ENCODE measurements at regions not wholly inside any gene's neighbourhood (a gene's known extent, or its start where the extent isn't known, plus 50 kb on each side); places are given as distances from the start of the nearest gene placed in this dataset.

- WGBS, 2 donors = 25 to 96% methylated on average over 2 of the region's 2 CpGs
- Histone ChIP-seq H3K36me3 (no peaks in the 10 kb centered on the region), H3K4me3 (no peak overlapping the region), H3K27me3 (no peaks in the 10 kb centered on the region), H3K27ac (no peak overlapping the region), H3K9me3 (peaks cover 0 to 9% (median 3%) of the 10 kb centered on the region in 4 donors), H3K4me1 (no peaks in the 10 kb centered on the region)
- TF ChIP-seq POLR2A (IDR thresholded peaks at IDR 0.05) (no peak), EP300 (IDR thresholded peaks at IDR 0.05) (no peak), CTCF (IDR thresholded peaks at IDR 0.05) (no peak)
- no peak for DNase-seq (ENCODE audit: low spot score in 2 of 2)
Observed at GRCh38 chrX:122910697-122911096, 273.4 kb upstream of the GRIA3 start.

DNA sequence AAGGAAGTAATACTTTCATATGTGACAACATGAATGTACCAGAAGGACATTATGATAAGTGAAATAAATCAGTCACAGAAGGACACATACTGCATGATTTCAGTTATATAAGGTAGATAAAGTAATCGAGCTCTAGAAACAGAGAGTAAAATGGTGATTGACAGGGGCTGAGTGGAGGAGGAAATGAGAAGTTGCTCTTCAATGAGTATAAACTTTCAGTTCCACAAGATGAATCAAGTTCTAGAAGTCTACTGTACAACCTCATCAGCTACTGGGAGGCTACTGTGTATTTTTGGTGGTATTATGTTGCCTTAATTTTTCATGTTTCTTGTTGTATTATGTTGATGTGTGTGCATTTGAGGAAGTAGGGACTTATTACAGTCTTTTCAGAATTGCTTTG lies 270.9 kb upstream of the GRIA3 start:
- H3K9me3 ChIP-seq = peaks cover 0 to 9% (median 3%) of the 10 kb centered on the region in 4 donors
- DNase-seq (ENCODE audit: low spot score in 2 of 2) = no peak

DNA sequence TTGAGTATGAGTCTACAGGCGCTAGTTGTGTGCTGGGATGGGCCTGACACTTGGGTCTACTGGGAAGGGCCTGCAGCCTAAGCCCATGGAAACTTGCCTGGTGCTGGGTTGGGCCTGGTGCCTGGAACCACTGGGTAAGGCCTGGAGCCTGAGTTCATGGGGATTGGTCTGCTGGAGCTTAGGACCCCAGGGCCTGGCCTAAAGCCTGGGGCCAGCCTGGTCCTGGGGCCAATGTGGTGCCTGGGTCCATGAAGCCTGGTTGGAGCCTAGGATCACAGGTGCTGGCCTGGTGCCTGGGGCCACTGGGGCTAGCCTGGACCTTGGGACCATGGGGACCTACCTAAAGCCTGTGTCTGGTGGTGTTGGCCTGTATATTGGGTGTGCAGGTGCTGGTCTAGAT lies 270.3 kb upstream of the GRIA3 start:
- Histone ChIP-seq H3K36me3 (no peaks in the 10 kb centered on the region), H3K27me3 (no peaks in the 10 kb centered on the region), H3K27ac (no peak overlapping the region), H3K4me1 (no peaks in the 10 kb centered on the region), H3K9me3 (peaks cover 0 to 9% (median 3%) of the 10 kb centered on the region in 4 donors), H3K4me3 (no peak overlapping the region)
- TF ChIP-seq EP300 (IDR thresholded peaks at IDR 0.05) (no peak), POLR2A (IDR thresholded peaks at IDR 0.05) (no peak), CTCF (IDR thresholded peaks at IDR 0.05) (no peak)
- no peak for DNase-seq (ENCODE audit: low spot score in 2 of 2)
- 60 to 100% methylated on average over 1 of the region's 1 CpG for WGBS, 2 donors

More for the DNA sequence above, 270.9 kb upstream of the GRIA3 start:
- no peaks in the 10 kb centered on the region for H3K27me3 ChIP-seq
- no peak for TF ChIP-seq CTCF (IDR thresholded peaks at IDR 0.05)
- no peak for TF ChIP-seq EP300 (IDR thresholded peaks at IDR 0.05)
- no peak for TF ChIP-seq POLR2A (IDR thresholded peaks at IDR 0.05)
- no peaks in the 10 kb centered on the region for H3K4me1 ChIP-seq
- H3K27ac ChIP-seq = no peak overlapping the region
- H3K4me3 ChIP-seq = no peak overlapping the region
- WGBS, 2 donors = 80 to 96% methylated on average over 1 of the region's 1 CpG
- no peaks in the 10 kb centered on the region for H3K36me3 ChIP-seq

DNA sequence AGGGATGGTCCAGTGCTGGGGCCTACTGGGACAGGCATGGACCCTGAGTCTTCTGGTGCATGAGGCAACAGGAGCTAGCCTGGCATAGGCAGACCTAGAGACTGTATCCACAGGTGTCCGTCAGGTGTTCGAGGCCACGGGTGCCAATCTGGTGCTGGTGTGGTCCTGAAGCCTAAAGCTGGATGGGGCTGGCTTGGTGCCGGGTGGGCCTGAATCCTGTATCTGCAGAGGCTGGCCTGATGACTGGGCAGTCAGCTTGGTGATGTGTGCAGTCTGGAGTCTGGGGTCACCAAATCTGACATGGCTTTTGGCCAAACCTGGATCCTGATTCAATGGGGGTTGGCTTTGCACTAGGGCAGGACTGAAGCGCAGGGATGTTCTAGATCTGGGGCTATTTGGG lies 269.8 kb upstream of the GRIA3 start:
- 86% methylated on average over 5 of the region's 5 CpGs; no CpG with 5 or more reads in 1 of the 2 donors for WGBS, 2 donors
- Histone ChIP-seq H3K4me1 (no peaks in the 10 kb centered on the region), H3K36me3 (no peaks in the 10 kb centered on the region), H3K27me3 (no peaks in the 10 kb centered on the region), H3K4me3 (no peak overlapping the region), H3K27ac (no peak overlapping the region), H3K9me3 (peaks cover 0 to 9% (median 3%) of the 10 kb centered on the region in 4 donors)
- no peak for TF ChIP-seq EP300 (IDR thresholded peaks at IDR 0.05)
- TF ChIP-seq CTCF (IDR thresholded peaks at IDR 0.05) = no peak
- no peak for TF ChIP-seq POLR2A (IDR thresholded peaks at IDR 0.05)
- no peak for DNase-seq (ENCODE audit: low spot score in 2 of 2)

GRCh38 chrX:122934131-122934530 lies 249.9 kb upstream of the GRIA3 start:
- Histone ChIP-seq H3K9me3 (no peaks in the 10 kb centered on the region), H3K27me3 (no peaks in the 10 kb centered on the region), H3K27ac (no peak overlapping the region), H3K4me3 (no peak overlapping the region), H3K36me3 (no peaks in the 10 kb centered on the region), H3K4me1 (no peaks in the 10 kb centered on the region)
- TF ChIP-seq EP300 (IDR thresholded peaks at IDR 0.05) (no peak), POLR2A (IDR thresholded peaks at IDR 0.05) (no peak), CTCF (IDR thresholded peaks at IDR 0.05) (no peak)
- no peak for DNase-seq (ENCODE audit: low spot score in 2 of 2)
- WGBS, 2 donors = 48 to 64% methylated on average over 1 of the region's 1 CpG
